Endothelial cell (in vitro differentiated cells): ENCODE measurements at regions not wholly inside any gene's neighbourhood (a gene's known extent, or its start where the extent isn't known, plus 50 kb on each side); places are given as distances from the start of the nearest gene placed in this dataset.
"Not testable (repeated sequence)": the region's sequence is repeated elsewhere in the genome, so short reads cannot be mapped to it uniquely, and the experiment has no call there.

ENCODE experiments used
- DNase-seq: peaks from one replicate; pipeline ENCODE4 v3.0.0; 2021; ENCODE audit warnings: low spot score
- H3K27ac Mint-ChIP-seq: one replicate; pipeline ENCODE4 v1.8.0; 2021; ENCODE audit warnings: mixed read lengths, inconsistent platforms; ENCODE audit not compliant: unreplicated experiment
- H3K27me3 Mint-ChIP-seq: one replicate; pipeline ENCODE4 v1.8.0; 2021; ENCODE audit warnings: mild to moderate bottlenecking, moderate library complexity, mixed read lengths, inconsistent platforms; ENCODE audit not compliant: unreplicated experiment
- H3K36me3 Mint-ChIP-seq: one replicate; pipeline ENCODE4 v1.8.0; 2021; ENCODE audit warnings: mild to moderate bottlenecking, low read depth, mixed read lengths, inconsistent platforms; ENCODE audit not compliant: unreplicated experiment
- H3K4me1 Mint-ChIP-seq: one replicate; pipeline ENCODE4 v1.8.0; 2021; ENCODE audit warnings: mild to moderate bottlenecking, mixed read lengths, inconsistent platforms; ENCODE audit not compliant: unreplicated experiment
- H3K4me3 Mint-ChIP-seq: one replicate; pipeline ENCODE4 v1.8.0; 2021; ENCODE audit warnings: mild to moderate bottlenecking, mixed read lengths, inconsistent platforms; ENCODE audit not compliant: unreplicated experiment
- H3K9me3 Mint-ChIP-seq: one replicate; pipeline ENCODE4 v1.8.0; 2021; ENCODE audit warnings: mixed read lengths, inconsistent platforms; ENCODE audit not compliant: unreplicated experiment
- TF ChIP-seq, protein P1 (sequence below): fragments of 200-600 bp; sonication (generic); IDR thresholded peaks from one replicate; pipeline ENCODE4 v1.5.0; 2021; ENCODE audit warnings: antibody characterized with exemption; ENCODE audit not compliant: unreplicated experiment

DNA sequence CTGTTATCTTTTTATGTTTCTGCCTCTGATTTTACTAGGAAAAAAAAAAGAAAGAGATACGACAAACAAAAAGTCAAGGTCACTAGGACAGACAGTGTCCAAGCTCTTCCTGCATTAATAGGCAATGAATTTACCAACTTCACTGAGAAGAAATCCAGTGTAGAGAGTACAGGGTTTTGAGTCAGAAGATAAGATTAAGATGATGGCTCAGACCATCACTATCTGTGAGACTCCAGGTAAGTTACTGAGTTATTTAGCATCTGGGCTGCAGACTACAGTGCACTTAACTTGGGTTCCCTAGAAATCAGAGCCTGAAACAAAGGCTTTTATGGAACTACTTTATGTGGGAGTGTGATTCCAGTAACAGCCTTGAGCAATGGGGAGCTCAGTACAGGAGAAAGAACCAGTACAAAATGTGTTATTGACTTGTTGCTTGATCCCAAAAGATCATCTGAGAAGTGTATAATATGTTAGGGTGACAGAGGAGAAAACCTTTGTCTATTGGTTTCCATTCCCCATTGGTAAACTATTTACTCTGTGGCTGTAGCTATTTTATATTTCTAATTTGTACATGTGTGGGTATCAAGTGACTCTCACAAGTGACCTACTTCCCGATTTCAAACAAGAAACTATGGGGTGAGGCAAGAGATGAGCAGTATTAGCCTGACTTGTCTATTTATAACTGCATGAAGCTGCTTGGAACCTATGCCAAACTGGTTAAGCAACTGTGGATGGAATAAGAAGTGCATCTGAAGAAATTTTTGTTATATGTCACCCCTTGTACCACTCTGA, 395.8 kb downstream of the RAB38 start:
- no peak for DNase-seq
- no peak overlapping the region for H3K27ac Mint-ChIP-seq
- no peak overlapping the region for H3K4me3 Mint-ChIP-seq
- TF ChIP-seq, protein P1, sequence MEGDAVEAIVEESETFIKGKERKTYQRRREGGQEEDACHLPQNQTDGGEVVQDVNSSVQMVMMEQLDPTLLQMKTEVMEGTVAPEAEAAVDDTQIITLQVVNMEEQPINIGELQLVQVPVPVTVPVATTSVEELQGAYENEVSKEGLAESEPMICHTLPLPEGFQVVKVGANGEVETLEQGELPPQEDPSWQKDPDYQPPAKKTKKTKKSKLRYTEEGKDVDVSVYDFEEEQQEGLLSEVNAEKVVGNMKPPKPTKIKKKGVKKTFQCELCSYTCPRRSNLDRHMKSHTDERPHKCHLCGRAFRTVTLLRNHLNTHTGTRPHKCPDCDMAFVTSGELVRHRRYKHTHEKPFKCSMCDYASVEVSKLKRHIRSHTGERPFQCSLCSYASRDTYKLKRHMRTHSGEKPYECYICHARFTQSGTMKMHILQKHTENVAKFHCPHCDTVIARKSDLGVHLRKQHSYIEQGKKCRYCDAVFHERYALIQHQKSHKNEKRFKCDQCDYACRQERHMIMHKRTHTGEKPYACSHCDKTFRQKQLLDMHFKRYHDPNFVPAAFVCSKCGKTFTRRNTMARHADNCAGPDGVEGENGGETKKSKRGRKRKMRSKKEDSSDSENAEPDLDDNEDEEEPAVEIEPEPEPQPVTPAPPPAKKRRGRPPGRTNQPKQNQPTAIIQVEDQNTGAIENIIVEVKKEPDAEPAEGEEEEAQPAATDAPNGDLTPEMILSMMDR = no peak
- peaks cover 3% of the 10 kb centered on the region for H3K4me1 Mint-ChIP-seq
- no peaks in the 10 kb centered on the region for H3K27me3 Mint-ChIP-seq
- H3K36me3 Mint-ChIP-seq = no peaks in the 10 kb centered on the region
- H3K9me3 Mint-ChIP-seq = no peaks in the 10 kb centered on the region

GRCh38 chr11:87778357-87778756, 396.9 kb downstream of the RAB38 start:
- H3K4me1 Mint-ChIP-seq = peaks cover 3% of the 10 kb centered on the region
- no peak for DNase-seq
- H3K9me3 Mint-ChIP-seq = no peaks in the 10 kb centered on the region
- H3K4me3 Mint-ChIP-seq = no peak overlapping the region
- no peaks in the 10 kb centered on the region for H3K27me3 Mint-ChIP-seq
- H3K36me3 Mint-ChIP-seq = no peaks in the 10 kb centered on the region
- TF ChIP-seq, protein P1 = no peak
- H3K27ac Mint-ChIP-seq = no peak overlapping the region

DNA sequence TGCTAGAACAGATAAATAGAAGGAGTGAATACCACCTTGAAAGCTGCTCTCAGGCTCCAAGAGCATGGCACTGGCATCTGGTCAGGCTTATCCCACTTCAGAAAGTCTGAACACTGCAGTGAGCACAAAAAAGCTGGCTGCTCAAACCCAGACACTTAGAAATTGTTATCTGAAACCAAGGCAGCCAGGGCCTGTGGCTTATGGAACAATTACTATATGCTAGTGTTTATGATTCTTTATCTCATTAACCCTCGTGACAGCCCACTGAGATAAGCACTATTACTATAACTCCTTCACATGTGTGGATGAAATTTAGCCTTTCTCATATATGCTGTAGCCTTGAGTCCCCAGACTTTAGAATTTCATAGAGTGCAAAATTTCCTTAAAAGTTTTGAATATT, 400.2 kb downstream of the RAB38 start:
- TF ChIP-seq, protein P1 = no peak
- Mint-ChIP-seq H3K9me3 (no peaks in the 10 kb centered on the region), H3K4me3 (no peak overlapping the region), H3K27me3 (no peaks in the 10 kb centered on the region), H3K36me3 (no peaks in the 10 kb centered on the region), H3K4me1 (peaks cover 3% of the 10 kb centered on the region), H3K27ac (no peak overlapping the region)
- no peak for DNase-seq

DNA sequence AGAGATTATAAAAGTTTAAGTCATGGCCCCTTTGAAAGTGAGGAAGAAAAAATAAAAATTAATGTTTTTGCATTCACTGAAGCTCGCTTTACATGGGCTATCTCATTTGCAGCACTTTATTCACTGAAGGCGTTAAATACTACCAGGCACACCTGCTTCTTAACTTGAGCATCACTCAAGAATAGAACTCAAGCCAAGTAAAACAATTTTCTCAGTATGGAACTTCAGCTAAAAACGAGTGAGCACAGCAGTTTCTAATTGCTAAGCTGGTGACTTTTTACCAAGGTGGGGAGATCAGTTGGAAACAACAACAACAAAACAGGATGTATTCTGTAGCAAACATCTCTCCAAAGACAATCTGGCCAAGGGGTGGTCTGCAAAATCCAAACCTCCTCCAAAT, 405.6 kb downstream of the RAB38 start:
- H3K36me3 Mint-ChIP-seq = no peaks in the 10 kb centered on the region
- TF ChIP-seq, protein P1 = no peak
- H3K4me3 Mint-ChIP-seq = no peak overlapping the region
- H3K9me3 Mint-ChIP-seq = no peaks in the 10 kb centered on the region
- peaks cover 2% of the 10 kb centered on the region for H3K4me1 Mint-ChIP-seq
- no peak for DNase-seq
- H3K27me3 Mint-ChIP-seq = peaks cover 2% of the 10 kb centered on the region
- no peak overlapping the region for H3K27ac Mint-ChIP-seq

- no peaks in the 10 kb centered on the region for H3K4me1 Mint-ChIP-seq
- no peak overlapping the region for H3K4me3 Mint-ChIP-seq
- TF ChIP-seq, protein P1 = no peak
- H3K27me3 Mint-ChIP-seq = peaks cover 2% of the 10 kb centered on the region
- no peak overlapping the region for H3K27ac Mint-ChIP-seq
- no peaks in the 10 kb centered on the region for H3K36me3 Mint-ChIP-seq
- no peaks in the 10 kb centered on the region for H3K9me3 Mint-ChIP-seq
- no peak for DNase-seq
These were observed 407.6 kb downstream of the RAB38 start for GRCh38 chr11:87767615-87768014.

DNA sequence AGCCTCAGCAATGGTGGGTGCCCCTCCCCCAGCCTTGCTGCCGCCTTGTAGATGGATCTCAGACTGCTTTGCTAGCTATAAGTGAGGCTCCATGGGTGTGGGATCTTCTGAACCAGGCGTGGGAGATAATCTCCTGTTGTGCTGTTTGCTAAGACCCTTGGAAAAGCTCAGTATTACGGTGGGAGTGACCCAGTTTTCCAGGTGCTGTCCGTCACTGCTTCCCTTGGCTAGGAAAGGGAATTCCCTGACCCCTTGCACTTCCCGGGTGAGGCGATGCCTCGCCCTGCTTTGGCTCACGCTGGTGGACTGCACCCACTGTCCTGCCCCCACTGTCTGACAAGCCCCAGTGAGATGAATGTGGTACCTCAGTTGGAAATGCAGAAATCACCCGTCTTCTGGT, 411.2 kb downstream of the RAB38 start:
- not testable (repeated sequence) for DNase-seq, H3K4me1 Mint-ChIP-seq, H3K36me3 Mint-ChIP-seq, H3K27ac Mint-ChIP-seq, H3K9me3 Mint-ChIP-seq, H3K27me3 Mint-ChIP-seq, H3K4me3 Mint-ChIP-seq
